HAP-1 (cell line): ENCODE measurements at regions not wholly inside any gene's neighbourhood (a gene's known extent, or its start where the extent isn't known, plus 50 kb on each side); places are given as distances from the start of the nearest gene placed in this dataset.

Experiments used
- DNase-seq, 2 experiments: peaks; one replicate each; pipeline ENCODE4 v3.0.0-alpha.2; 2016 to 2020; ENCODE audit warnings: low spot score in 2 of 2
- H3K27me3 ChIP-seq: fragments of 250-450 bp; sonication (Bioruptor Pico); 2 replicates; pipeline ENCODE4 v1.5.1; 2020; ENCODE audit warnings: low read depth, mild to moderate bottlenecking, moderate library complexity
- H3K36me3 ChIP-seq: fragments of 250-450 bp; sonication (Bioruptor Pico); replicated peaks from 2 replicates; pipeline ENCODE4 v1.5.1; 2020; ENCODE audit warnings: mild to moderate bottlenecking
- H3K4me1 ChIP-seq: fragments of 250-450 bp; sonication (Bioruptor Pico); 2 replicates; pipeline ENCODE4 v1.5.1; 2020; ENCODE audit warnings: mild to moderate bottlenecking
- H3K4me3 ChIP-seq: fragments of 250-450 bp; sonication (Bioruptor Pico); 2 replicates; pipeline ENCODE4 v1.5.1; 2020; ENCODE audit warnings: mild to moderate bottlenecking, moderate library complexity
- H3K9me3 ChIP-seq: fragments of 250-450 bp; sonication (Bioruptor Pico); 2 replicates; pipeline ENCODE4 v1.5.1; 2020; ENCODE audit warnings: mild to moderate bottlenecking, moderate library complexity
- in situ Hi-C: fragments of 300-500 bp; cut with MboI; formaldehyde crosslinking; loops from 3 replicates; pipeline ENCODE4 v1.14.3; 2020; ENCODE audit warnings: low sequenced_read_pairs, inconsistent platforms, mixed read lengths

DNA sequence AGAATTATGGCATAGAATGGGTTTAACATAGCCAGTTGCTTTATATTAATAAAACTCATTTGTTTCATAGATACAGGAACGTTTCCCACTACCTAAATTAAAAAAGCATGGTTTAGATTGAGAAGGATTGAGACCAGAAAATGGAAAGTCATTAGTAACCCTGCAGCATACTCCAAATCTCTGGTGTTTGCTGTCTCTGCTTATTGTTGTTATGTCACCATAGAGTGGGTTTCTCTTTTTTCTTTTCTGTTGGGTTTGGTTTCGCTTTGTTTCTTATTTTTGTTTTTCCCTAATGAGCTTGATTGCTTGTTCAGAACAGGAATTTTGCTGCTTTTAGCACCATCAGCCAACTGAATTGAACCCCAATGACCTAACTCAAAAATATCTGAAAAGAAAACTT, 1034.8 kb downstream of the MAT2B start:
- Histone ChIP-seq H3K27me3 (no peaks in the 10 kb centered on the region), H3K36me3 (no peaks in the 10 kb centered on the region), H3K4me3 (no peak overlapping the region), H3K4me1 (no peaks in the 10 kb centered on the region), H3K9me3 (no peaks in the 10 kb centered on the region)
- in situ Hi-C loops = no loop called here
- no peak for DNase-seq

DNA sequence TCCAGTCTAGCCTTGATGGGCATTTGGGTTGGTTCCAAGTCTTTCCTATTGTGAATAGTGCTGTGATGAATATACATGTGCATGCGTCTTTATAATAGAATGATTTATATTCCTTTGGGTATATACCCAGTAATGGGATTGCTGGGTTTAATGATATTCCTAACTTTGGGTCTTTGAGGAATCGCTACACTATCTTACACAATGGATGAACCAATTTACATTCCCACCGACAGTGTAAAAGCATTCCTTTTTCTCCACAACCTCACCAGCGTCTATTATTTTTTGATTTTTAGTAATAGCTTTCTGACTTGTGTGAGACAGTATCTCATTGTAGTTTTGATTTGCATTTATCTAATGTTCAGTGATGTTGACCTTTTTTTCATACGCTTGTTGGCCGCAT, 1040.1 kb downstream of the MAT2B start:
- Histone ChIP-seq H3K27me3 (no peaks in the 10 kb centered on the region), H3K36me3 (no peaks in the 10 kb centered on the region), H3K4me3 (no peak overlapping the region), H3K4me1 (no peaks in the 10 kb centered on the region), H3K9me3 (no peaks in the 10 kb centered on the region)
- in situ Hi-C loops = no loop called here
- no peak for DNase-seq

DNA sequence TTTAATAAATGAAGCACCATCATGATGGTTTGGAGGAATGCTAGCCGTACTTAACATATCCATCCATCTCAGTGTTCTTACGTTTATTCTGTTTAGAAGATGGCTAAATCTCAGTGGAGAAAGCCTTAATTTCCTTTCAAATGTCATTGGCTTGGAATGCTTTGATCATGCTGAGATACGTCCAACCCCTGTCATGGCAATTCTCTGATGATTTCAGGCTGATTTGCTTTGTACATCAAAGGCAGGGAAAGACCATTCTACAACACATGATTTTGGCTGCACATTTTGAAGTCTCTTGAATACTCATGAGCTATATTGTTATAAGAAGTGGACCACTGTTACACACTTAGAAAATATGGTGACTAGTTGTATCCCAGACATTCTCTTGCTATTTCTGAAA, 1048.4 kb downstream of the MAT2B start:
- in situ Hi-C loops = no loop called here
- no peaks in the 10 kb centered on the region for H3K9me3 ChIP-seq
- no peak for DNase-seq

DNA sequence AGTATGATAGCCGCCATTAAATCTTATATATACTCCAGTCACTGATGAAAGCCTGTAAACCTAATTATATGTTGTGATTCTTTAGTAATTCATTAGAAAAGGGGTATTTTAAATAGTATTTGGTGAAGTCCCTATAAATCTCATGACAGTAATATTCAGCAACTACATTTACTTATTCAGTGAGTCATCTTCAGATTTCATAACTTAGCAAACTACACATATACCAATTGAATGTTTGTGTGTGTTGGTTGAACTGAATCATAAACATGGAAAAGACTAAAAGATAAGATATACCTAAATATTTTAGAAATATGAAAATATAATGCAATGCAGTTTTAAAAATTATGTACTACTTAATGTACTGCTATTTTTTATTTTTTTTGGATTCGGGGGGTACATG, 1050.4 kb downstream of the MAT2B start:
- in situ Hi-C loops = no loop called here
- Histone ChIP-seq H3K4me3 (no peak overlapping the region), H3K27me3 (no peaks in the 10 kb centered on the region), H3K36me3 (no peaks in the 10 kb centered on the region), H3K9me3 (no peaks in the 10 kb centered on the region), H3K4me1 (no peaks in the 10 kb centered on the region)
- DNase-seq = no peak

More for the DNA sequence above, 1048.4 kb downstream of the MAT2B start:
- Histone ChIP-seq H3K27me3 (no peaks in the 10 kb centered on the region), H3K4me3 (no peak overlapping the region), H3K36me3 (no peaks in the 10 kb centered on the region), H3K4me1 (no peaks in the 10 kb centered on the region)

DNA sequence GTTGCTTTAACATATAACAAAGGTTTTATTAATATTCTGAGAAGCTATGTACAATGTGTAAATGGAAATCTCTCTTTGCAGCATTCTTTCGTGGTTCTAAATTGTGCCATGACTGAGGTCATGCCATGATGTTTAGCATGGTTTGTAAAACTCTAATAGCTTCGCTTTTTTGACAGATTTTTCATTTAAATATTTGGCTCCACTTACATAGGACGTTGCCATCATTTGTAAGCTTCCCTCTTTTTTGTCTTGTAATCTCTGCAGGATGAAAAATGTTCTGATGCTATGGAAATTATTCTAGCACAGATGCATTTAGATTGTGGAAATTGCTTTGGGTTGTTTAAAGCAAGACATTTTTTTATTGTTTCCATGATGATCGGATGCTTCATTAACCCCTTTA, 1054.8 kb downstream of the MAT2B start:
- in situ Hi-C loops = no loop called here
- H3K9me3 ChIP-seq = no peaks in the 10 kb centered on the region
- H3K36me3 ChIP-seq = no peaks in the 10 kb centered on the region
- no peaks in the 10 kb centered on the region for H3K4me1 ChIP-seq
- no peaks in the 10 kb centered on the region for H3K27me3 ChIP-seq
- no peak for DNase-seq
- no peak overlapping the region for H3K4me3 ChIP-seq

DNA sequence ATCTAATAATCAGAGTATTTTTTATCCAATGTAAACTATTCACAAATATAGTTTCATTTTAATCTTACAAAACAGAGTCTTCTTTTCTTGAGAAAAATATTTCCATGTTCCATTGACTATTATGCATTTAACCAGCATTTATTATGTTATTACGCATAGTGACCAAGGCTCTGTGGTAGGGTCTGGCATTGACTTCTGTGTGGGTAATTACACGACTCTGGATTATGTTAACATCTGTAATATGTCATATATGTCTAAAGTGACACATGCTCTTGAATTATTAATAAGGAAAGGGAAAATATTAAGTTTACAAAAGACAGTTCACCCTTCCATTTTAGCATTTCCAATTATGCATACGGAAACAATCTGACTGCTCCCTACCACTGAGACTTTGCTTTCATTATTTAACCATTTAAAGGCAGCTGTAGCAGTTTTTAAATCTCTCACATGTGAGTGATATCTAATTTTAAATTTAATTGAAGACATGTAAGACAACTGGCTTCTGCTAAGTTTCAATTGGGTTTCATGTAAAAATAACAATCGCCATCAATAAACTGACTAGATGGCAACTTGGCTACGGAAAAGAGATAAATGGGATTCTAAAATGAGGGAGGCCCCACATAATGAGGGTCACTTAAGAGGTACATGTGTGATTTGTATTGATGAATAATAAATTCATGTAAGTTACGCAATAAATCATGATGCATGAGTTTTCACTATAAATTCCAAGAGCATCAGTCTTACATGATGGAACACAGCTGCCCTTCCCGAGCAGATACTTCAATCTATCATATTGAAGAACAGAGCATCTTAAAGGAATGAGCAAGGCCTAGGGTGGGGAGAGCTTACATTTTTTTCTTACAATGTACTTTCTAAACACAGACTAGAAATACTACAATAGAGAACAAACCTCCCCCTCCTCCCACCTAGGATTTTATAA, 1056.8 kb downstream of the MAT2B start:
- no peaks in the 10 kb centered on the region for H3K9me3 ChIP-seq
- H3K4me1 ChIP-seq = no peaks in the 10 kb centered on the region
- no peaks in the 10 kb centered on the region for H3K36me3 ChIP-seq
- in situ Hi-C loops = no loop called here
- no peak overlapping the region for H3K4me3 ChIP-seq
- no peaks in the 10 kb centered on the region for H3K27me3 ChIP-seq
- no peak for DNase-seq

DNA sequence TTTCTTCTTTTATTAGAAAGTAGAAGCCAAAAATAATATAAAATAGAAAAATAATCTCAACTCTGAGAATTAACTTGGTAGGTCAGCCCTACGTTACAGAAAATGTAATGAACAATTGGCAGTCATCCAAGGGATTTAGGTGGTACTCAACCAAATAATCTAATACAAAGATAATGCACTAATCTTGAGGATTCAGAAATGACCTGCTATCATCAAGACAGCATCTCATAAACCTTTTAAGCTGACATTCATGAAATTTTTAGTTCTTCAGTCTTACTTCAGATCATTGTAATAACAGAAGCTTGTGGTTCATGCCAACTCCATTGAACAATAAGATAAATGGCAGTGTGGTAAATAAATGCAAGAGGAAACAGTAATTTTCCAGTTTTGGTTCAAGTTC, 1058.0 kb downstream of the MAT2B start:
- Histone ChIP-seq H3K4me3 (no peak overlapping the region), H3K9me3 (no peaks in the 10 kb centered on the region), H3K4me1 (no peaks in the 10 kb centered on the region), H3K36me3 (no peaks in the 10 kb centered on the region), H3K27me3 (no peaks in the 10 kb centered on the region)
- in situ Hi-C loops = no loop called here
- DNase-seq = no peak

DNA sequence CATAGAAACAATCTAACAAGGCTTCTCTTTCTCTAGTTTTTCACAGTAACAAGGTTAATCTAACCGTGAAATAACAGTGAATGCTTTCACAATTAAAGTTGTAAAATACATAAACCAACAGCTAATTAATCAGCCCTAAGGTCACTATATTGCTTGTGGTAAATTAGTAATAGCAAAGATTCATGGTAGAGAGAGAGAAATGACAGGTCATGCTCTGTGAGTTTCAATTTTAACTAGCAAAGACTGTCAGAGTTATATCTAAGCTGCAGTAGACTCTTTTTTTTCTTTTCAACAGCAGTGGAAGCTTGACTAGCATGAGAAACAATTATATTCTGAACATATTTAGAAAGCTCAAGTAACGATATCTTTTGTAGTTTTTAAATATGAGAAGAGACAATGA, 1068.0 kb downstream of the MAT2B start:
- H3K36me3 ChIP-seq = no peaks in the 10 kb centered on the region
- no peaks in the 10 kb centered on the region for H3K4me1 ChIP-seq
- no peaks in the 10 kb centered on the region for H3K9me3 ChIP-seq
- in situ Hi-C loops = no loop called here
- no peaks in the 10 kb centered on the region for H3K27me3 ChIP-seq
- H3K4me3 ChIP-seq = no peak overlapping the region
- DNase-seq = no peak

DNA sequence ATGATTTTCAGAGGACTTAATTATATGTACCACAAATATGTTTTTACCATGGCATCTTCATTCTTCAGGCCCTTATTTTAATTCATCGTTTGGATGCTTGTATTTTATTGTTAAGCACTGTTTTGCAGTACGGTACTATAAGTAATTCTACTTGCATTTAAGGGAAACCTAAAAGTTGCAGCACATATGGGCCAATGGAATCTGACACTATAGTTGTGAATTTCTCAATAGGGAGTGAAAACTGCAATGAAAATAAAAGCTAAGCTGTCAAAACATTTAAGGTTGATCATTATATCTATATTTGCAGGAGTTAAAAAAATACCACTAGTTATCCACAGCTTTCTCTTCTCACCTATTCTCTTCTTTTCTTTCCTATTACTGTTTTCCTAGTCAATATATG, 1071.8 kb downstream of the MAT2B start:
- no peaks in the 10 kb centered on the region for H3K4me1 ChIP-seq
- no peaks in the 10 kb centered on the region for H3K36me3 ChIP-seq
- DNase-seq = no peak
- H3K4me3 ChIP-seq = no peak overlapping the region
- in situ Hi-C loops = no loop called here
- no peaks in the 10 kb centered on the region for H3K27me3 ChIP-seq
- no peaks in the 10 kb centered on the region for H3K9me3 ChIP-seq

DNA sequence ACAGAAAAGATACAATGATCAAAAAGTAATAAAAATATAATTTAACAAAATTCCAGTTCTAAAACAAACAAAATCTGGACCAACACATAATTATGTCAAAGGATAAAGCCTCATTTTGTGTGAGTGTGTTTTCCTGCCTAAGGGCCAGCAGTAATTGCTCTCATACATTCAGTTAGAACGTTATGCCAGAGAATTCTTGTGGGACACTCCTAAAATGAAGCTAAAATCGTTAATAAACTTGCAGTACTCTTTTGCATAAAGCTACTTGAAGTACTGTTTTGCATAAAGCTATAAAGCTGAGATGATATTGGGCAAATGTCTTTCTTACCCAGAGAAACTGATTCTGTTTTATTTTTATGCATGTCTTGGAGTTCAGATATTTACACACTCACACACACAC, 1072.3 kb downstream of the MAT2B start:
- H3K9me3 ChIP-seq = no peaks in the 10 kb centered on the region
- H3K4me1 ChIP-seq = no peaks in the 10 kb centered on the region
- no peak for DNase-seq
- H3K27me3 ChIP-seq = no peaks in the 10 kb centered on the region
- no peaks in the 10 kb centered on the region for H3K36me3 ChIP-seq
- in situ Hi-C loops = no loop called here
- no peak overlapping the region for H3K4me3 ChIP-seq

DNA sequence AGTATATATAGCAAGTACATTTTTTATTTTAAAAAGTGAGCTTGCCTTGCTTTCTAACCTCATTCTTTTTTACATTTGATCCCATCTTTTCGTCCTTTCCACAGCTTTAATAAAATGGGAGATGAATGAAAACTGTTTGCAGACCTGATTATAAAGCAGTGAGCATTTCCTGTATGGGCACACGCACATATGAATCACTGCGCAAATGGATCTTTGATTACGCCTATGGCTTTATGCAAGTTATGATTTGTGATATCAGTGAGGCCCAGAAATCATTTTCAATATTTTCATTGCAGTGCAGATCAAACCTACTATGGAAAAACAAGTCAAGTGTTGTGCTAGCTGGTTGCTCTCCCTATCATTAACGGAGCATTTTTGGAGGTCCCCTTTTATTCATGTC, 1073.0 kb downstream of the MAT2B start:
- Histone ChIP-seq H3K4me3 (no peak overlapping the region), H3K27me3 (no peaks in the 10 kb centered on the region), H3K4me1 (no peaks in the 10 kb centered on the region), H3K36me3 (no peaks in the 10 kb centered on the region), H3K9me3 (no peaks in the 10 kb centered on the region)
- in situ Hi-C loops = no loop called here
- DNase-seq = no peak

DNA sequence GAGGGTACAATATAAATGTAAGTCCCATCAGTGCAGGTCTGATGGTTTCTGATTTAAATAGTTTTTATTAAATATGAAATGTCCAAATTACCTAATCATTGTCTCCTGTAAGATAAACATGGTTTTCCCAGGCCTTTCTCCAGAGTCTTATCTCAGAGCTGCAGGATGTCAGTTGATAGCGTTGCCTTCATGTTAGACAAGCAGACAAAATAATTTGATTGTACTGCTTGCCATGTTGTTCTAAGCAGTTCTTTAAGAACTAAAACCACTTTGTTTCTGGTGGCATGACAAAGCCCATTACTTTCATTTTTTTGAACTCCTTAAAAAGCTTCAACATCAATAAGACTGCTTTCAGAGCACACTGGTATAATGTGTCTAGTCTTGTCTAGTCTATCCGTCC, 1073.5 kb downstream of the MAT2B start:
- Histone ChIP-seq H3K36me3 (no peaks in the 10 kb centered on the region), H3K9me3 (no peaks in the 10 kb centered on the region), H3K4me3 (no peak overlapping the region), H3K4me1 (no peaks in the 10 kb centered on the region), H3K27me3 (no peaks in the 10 kb centered on the region)
- in situ Hi-C loops = no loop called here
- no peak for DNase-seq

DNA sequence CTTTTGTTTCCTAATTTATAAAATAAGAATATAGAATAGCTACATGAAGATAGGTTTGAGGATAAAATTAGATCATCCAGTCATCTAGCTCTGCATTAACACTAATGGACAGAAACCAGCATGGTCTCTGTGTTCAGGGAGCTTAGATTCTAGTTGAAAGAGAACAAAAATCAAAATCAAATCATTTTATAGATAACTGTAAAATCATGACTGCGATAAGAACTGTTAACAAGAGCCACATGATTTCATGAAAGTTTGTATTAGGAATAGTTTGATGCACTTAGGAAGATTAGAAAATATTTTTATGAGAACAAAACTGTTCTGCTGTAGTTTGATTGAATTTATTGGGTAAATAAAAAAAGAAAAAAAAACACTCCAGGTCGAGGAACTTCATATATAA, 1074.7 kb downstream of the MAT2B start:
- H3K4me3 ChIP-seq = no peak overlapping the region
- no peaks in the 10 kb centered on the region; the same call in 1 of the 2 replicates for H3K27me3 ChIP-seq
- no peaks in the 10 kb centered on the region for H3K4me1 ChIP-seq
- no peaks in the 10 kb centered on the region for H3K9me3 ChIP-seq
- DNase-seq = no peak
- in situ Hi-C loops = no loop called here
- no peaks in the 10 kb centered on the region for H3K36me3 ChIP-seq

DNA sequence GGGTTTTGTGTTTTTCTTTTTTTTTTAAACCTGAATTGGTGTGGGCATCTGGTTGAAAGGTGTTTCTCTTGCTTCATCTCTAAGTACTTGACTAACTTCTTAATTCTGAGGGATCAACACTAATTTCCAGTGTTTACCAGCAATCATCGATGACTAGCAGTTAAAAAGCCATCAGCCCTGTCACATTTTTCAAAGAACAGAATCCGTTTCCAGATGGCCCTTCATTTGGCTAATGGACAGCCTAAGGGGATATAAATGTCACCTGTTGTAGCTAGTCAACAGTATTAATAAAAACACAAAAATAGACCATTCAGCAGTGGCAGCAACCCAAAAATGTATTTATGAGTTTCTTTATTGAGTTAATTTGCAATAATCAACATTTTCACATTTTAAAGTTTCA, 1076.5 kb downstream of the MAT2B start:
- H3K27me3 ChIP-seq = no peaks in the 10 kb centered on the region; the same call in 1 of the 2 replicates
- in situ Hi-C loops = no loop called here
- no peak for DNase-seq
- no peak overlapping the region for H3K4me3 ChIP-seq
- no peaks in the 10 kb centered on the region for H3K36me3 ChIP-seq
- no peaks in the 10 kb centered on the region for H3K4me1 ChIP-seq
- no peaks in the 10 kb centered on the region for H3K9me3 ChIP-seq

DNA sequence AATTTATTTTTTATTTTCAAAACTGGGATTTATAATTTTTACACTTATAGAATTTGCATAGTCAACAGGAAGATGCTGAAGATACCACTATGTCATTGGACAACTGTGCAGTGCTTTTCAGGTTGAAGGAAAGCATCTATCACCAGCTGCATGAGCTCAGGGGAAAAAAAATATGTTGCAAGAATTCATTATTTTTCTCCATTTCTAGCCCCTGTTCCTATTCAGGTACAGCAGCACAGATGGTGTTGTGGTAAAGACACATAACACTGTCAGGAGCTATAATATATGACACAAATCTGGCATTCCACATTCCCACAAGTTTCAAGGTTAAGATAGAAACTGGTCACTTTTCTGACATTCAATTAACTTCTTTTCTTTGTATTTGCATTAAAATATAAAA, 1088.6 kb downstream of the MAT2B start:
- no peak for DNase-seq
- no peaks in the 10 kb centered on the region for H3K4me1 ChIP-seq
- no peak overlapping the region for H3K4me3 ChIP-seq
- H3K9me3 ChIP-seq = no peaks in the 10 kb centered on the region
- no peaks in the 10 kb centered on the region for H3K27me3 ChIP-seq
- H3K36me3 ChIP-seq = no peaks in the 10 kb centered on the region
- in situ Hi-C loops = no loop called here
